Jurkat, Clone E6-1 (cell line): ENCODE measurements at regions not wholly inside any gene's neighbourhood (a gene's known extent, or its start where the extent isn't known, plus 50 kb on each side); places are given as distances from the start of the nearest gene placed in this dataset.

Source experiments
- DNase-seq: peaks from one replicate; pipeline ENCODE4 v3.0.0-alpha.2; 2011; ENCODE audit warnings: low read depth, low spot score
- H3K4me3 ChIP-seq: 2 replicates; pipeline ENCODE4 v1.5.1; 2011; ENCODE audit warnings: mild to moderate bottlenecking, low read length, control low read depth, moderate library complexity

- H3K4me3 ChIP-seq: no peak overlapping the region
- DNase-seq: no peak
Observed at GRCh38 chr4:58138786-58139668, 1028.8 kb upstream of the IGFBP7 start.

GRCh38 chr4:58136604-58137003, 1026.4 kb upstream of the IGFBP7 start:
- no peak for DNase-seq
- H3K4me3 ChIP-seq: no peak overlapping the region

- no peak overlapping the region for H3K4me3 ChIP-seq
- DNase-seq: no peak
Observed at GRCh38 chr4:58127680-58128079, 1017.5 kb upstream of the IGFBP7 start.

- H3K4me3 ChIP-seq: no peak overlapping the region
- DNase-seq: no peak
Observed at GRCh38 chr4:58119298-58119697, 1009.1 kb upstream of the IGFBP7 start.

GRCh38 chr4:58113126-58113525, 1002.9 kb upstream of the IGFBP7 start:
- no peak for DNase-seq
- no peak overlapping the region for H3K4me3 ChIP-seq

GRCh38 chr4:58111818-58112217, 1001.6 kb upstream of the IGFBP7 start:
- no peak overlapping the region for H3K4me3 ChIP-seq
- DNase-seq: no peak

- DNase-seq: no peak
- no peak overlapping the region for H3K4me3 ChIP-seq
Observed at GRCh38 chr4:58093352-58093751, 983.2 kb upstream of the IGFBP7 start.

- no peak for DNase-seq
- no peak overlapping the region for H3K4me3 ChIP-seq
Observed at GRCh38 chr4:58090539-58090938, 980.4 kb upstream of the IGFBP7 start.

- no peak overlapping the region for H3K4me3 ChIP-seq
- no peak for DNase-seq
Observed at GRCh38 chr4:58081356-58081755, 971.2 kb upstream of the IGFBP7 start.

- H3K4me3 ChIP-seq: no peak overlapping the region
- DNase-seq: no peak
Observed at GRCh38 chr4:58075724-58076123, 965.5 kb upstream of the IGFBP7 start.

- H3K4me3 ChIP-seq: no peak overlapping the region
- no peak for DNase-seq
Observed at GRCh38 chr4:58074382-58074781, 964.2 kb upstream of the IGFBP7 start.

- no peak overlapping the region for H3K4me3 ChIP-seq
- DNase-seq: no peak
Observed at GRCh38 chr4:58070726-58071125, 960.5 kb upstream of the IGFBP7 start.

- no peak overlapping the region for H3K4me3 ChIP-seq
Observed at GRCh38 chr4:58064653-58065052, 954.5 kb upstream of the IGFBP7 start.

GRCh38 chr4:58063404-58064160, 953.4 kb upstream of the IGFBP7 start:
- DNase-seq: no peak
- no peak overlapping the region for H3K4me3 ChIP-seq

More at GRCh38 chr4:58064653-58065052, 954.5 kb upstream of the IGFBP7 start:
- no peak for DNase-seq

- H3K4me3 ChIP-seq: no peak overlapping the region
- peak; percentile 28 for DNase-seq
Observed at GRCh38 chr4:58061967-58062366, 951.8 kb upstream of the IGFBP7 start.

GRCh38 chr4:58050439-58050838, 940.3 kb upstream of the IGFBP7 start:
- no peak for DNase-seq
- no peak overlapping the region for H3K4me3 ChIP-seq

- DNase-seq: no peak
- no peak overlapping the region for H3K4me3 ChIP-seq
Observed at GRCh38 chr4:58048491-58048890, 938.3 kb upstream of the IGFBP7 start.

- DNase-seq: no peak
- H3K4me3 ChIP-seq: no peak overlapping the region
Observed at GRCh38 chr4:58042176-58042575, 932.0 kb upstream of the IGFBP7 start.

- no peak overlapping the region for H3K4me3 ChIP-seq
- DNase-seq: no peak
Observed at GRCh38 chr4:57993944-57994343, 883.8 kb upstream of the IGFBP7 start.

GRCh38 chr4:57989430-57989829, 879.2 kb upstream of the IGFBP7 start:
- no peak for DNase-seq
- no peak overlapping the region for H3K4me3 ChIP-seq
